HL-60 (cell line): ENCODE measurements at regions not wholly inside any gene's neighbourhood (a gene's known extent, or its start where the extent isn't known, plus 50 kb on each side); places are given as distances from the start of the nearest gene placed in this dataset.

ENCODE experiments used
- CTCF ChIP-seq: IDR thresholded peaks from one replicate; pipeline ENCODE4 v1.5.1; 2011; ENCODE audit warnings: low read length, control low read depth, inconsistent platforms; ENCODE audit not compliant: insufficient read depth
- GABPA ChIP-seq: IDR thresholded peaks from 2 replicates; pipeline ENCODE4 v1.6.1; 2012; ENCODE audit warnings: low read depth
- POLR2AphosphoS5 ChIP-seq: IDR thresholded peaks from 2 replicates; pipeline ENCODE4 v1.6.1; 2012; ENCODE audit warnings: low read depth
- REST ChIP-seq: IDR thresholded peaks from 2 replicates; pipeline ENCODE4 v1.6.1; 2012; ENCODE audit warnings: low read depth; ENCODE audit not compliant: insufficient replicate concordance

GRCh38 chr20:20851385-20851784, 138.9 kb upstream of the RALGAPA2 start:
- TF ChIP-seq CTCF, result no peak
- no peak for TF ChIP-seq POLR2AphosphoS5
- TF ChIP-seq REST, result no peak
- no peak for TF ChIP-seq GABPA
